ENCODE measurements at regions not wholly inside any gene's neighbourhood (a gene's known extent, or its start where the extent isn't known, plus 50 kb on each side); places are given as distances from the start of the nearest gene placed in this dataset.

DNA sequence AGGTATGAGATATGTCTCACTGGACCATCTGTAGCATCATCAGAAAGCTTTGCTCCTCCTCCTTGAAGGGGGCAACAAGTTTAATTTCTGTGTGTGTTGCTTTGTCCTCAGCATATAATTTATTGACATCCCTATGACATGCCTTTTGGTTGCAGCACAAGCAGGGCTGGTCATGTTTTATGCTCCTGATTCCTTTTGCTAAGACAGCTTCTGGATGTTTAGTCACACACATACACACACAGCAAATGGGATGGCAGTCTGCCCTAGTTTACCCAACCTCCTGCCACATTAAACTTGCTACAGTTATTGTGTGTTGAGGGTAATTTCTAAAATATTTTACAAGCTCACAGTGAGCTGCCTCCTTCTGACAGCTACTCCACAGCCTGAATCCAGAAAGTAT lies 217.9 kb upstream of the RXFP2 start:
- no peak overlapping the region for H3K4me3 ChIP-seq (replicated peaks in 1 of 2; ENCODE audit: low read depth in 1 of 2, low read length in 2 of 2)
- ATAC-seq (no peak), DNase-seq (ENCODE audit: low read depth, low spot score) (no peak)
- no peaks in the 10 kb centered on the region for H4K20me1 ChIP-seq (ENCODE audit: insufficient read depth)
- no peaks in the 10 kb centered on the region for H3K79me2 ChIP-seq (ENCODE audit: insufficient read depth, low read length)
- H2AFZ ChIP-seq (ENCODE audit: low read depth, low read length, poor library complexity, severe bottlenecking): no peak overlapping the region
- RAD21 ChIA-PET (ENCODE audit: low non-redundant PET in 1 of 2, low total read pairs in 2 of 2, uncharacterized antibody in 2 of 2, unreplicated experiment in 2 of 2): no interaction called here
- CTCF ChIA-PET: no interaction called here
- no peak overlapping the region for H3K4me2 ChIP-seq (ENCODE audit: low read length)
- no peaks in the 10 kb centered on the region for H3K9me3 ChIP-seq (ENCODE audit: control insufficient read depth in 1 of 2, insufficient read depth in 1 of 2, low read depth in 1 of 2, low read length in 2 of 2)
- BruUV-seq (replicated peaks): no TSS peak
- no peaks in the 10 kb centered on the region for H3K4me1 ChIP-seq (ENCODE audit: control insufficient read depth in 1 of 2, insufficient read depth in 2 of 2, low read length in 2 of 2)
- H3K9me2 ChIP-seq (ENCODE audit: insufficient read depth): no peaks in the 10 kb centered on the region
- no peak overlapping the region for H3K9ac ChIP-seq (ENCODE audit: low read length)
- TF ChIP-seq, protein P1, sequence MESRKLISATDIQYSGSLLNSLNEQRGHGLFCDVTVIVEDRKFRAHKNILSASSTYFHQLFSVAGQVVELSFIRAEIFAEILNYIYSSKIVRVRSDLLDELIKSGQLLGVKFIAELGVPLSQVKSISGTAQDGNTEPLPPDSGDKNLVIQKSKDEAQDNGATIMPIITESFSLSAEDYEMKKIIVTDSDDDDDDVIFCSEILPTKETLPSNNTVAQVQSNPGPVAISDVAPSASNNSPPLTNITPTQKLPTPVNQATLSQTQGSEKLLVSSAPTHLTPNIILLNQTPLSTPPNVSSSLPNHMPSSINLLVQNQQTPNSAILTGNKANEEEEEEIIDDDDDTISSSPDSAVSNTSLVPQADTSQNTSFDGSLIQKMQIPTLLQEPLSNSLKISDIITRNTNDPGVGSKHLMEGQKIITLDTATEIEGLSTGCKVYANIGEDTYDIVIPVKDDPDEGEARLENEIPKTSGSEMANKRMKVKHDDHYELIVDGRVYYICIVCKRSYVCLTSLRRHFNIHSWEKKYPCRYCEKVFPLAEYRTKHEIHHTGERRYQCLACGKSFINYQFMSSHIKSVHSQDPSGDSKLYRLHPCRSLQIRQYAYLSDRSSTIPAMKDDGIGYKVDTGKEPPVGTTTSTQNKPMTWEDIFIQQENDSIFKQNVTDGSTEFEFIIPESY (IDR thresholded peaks at IDR 0.05; ENCODE audit: extremely low read depth, insufficient replicate concordance, low read length): no peak
- no peak for TF ChIP-seq SP1 (IDR thresholded peaks at IDR 0.05; ENCODE audit: low read depth)
- TF ChIP-seq, protein P2, sequence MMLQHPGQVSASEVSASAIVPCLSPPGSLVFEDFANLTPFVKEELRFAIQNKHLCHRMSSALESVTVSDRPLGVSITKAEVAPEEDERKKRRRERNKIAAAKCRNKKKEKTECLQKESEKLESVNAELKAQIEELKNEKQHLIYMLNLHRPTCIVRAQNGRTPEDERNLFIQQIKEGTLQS (IDR thresholded peaks at IDR 0.05): no peak
- TF ChIP-seq SIN3A (IDR thresholded peaks at IDR 0.05; ENCODE audit: low read depth): no peak
- TF ChIP-seq SRF (IDR thresholded peaks at IDR 0.05; ENCODE audit: low read depth): no peak
- no peak for TF ChIP-seq ELF1 (IDR thresholded peaks at IDR 0.05; ENCODE audit: borderline replicate concordance, low read depth)
- TF ChIP-seq POLR2A (IDR thresholded peaks at IDR 0.05; ENCODE audit: borderline replicate concordance, extremely low read depth, insufficient read depth, insufficient read length): no peak
- TF ChIP-seq, protein P3, sequence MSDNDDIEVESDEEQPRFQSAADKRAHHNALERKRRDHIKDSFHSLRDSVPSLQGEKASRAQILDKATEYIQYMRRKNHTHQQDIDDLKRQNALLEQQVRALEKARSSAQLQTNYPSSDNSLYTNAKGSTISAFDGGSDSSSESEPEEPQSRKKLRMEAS (IDR thresholded peaks at IDR 0.05): no peak
- no peak for TF ChIP-seq EZH2phosphoT487 (IDR thresholded peaks at IDR 0.05; ENCODE audit: borderline replicate concordance)
- TF ChIP-seq TCF7L2 (IDR thresholded peaks at IDR 0.05; ENCODE audit: borderline replicate concordance, extremely low read depth, insufficient read depth, insufficient read length): no peak
- no peak for TF ChIP-seq FOSL1 (IDR thresholded peaks at IDR 0.05; ENCODE audit: low read depth)
- TF ChIP-seq ZFX (IDR thresholded peaks at IDR 0.05): no peak
- TF ChIP-seq YY1 (IDR thresholded peaks at IDR 0.05; ENCODE audit: extremely low read depth, insufficient replicate concordance, low read depth, low read length): no peak
- no peak for TF ChIP-seq CBX3 (IDR thresholded peaks at IDR 0.05; ENCODE audit: low read depth)
- TF ChIP-seq, protein P4, sequence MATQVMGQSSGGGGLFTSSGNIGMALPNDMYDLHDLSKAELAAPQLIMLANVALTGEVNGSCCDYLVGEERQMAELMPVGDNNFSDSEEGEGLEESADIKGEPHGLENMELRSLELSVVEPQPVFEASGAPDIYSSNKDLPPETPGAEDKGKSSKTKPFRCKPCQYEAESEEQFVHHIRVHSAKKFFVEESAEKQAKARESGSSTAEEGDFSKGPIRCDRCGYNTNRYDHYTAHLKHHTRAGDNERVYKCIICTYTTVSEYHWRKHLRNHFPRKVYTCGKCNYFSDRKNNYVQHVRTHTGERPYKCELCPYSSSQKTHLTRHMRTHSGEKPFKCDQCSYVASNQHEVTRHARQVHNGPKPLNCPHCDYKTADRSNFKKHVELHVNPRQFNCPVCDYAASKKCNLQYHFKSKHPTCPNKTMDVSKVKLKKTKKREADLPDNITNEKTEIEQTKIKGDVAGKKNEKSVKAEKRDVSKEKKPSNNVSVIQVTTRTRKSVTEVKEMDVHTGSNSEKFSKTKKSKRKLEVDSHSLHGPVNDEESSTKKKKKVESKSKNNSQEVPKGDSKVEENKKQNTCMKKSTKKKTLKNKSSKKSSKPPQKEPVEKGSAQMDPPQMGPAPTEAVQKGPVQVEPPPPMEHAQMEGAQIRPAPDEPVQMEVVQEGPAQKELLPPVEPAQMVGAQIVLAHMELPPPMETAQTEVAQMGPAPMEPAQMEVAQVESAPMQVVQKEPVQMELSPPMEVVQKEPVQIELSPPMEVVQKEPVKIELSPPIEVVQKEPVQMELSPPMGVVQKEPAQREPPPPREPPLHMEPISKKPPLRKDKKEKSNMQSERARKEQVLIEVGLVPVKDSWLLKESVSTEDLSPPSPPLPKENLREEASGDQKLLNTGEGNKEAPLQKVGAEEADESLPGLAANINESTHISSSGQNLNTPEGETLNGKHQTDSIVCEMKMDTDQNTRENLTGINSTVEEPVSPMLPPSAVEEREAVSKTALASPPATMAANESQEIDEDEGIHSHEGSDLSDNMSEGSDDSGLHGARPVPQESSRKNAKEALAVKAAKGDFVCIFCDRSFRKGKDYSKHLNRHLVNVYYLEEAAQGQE (IDR thresholded peaks at IDR 0.05; ENCODE audit: low read depth): no peak
- no peak for TF ChIP-seq EGR1 (IDR thresholded peaks at IDR 0.05; ENCODE audit: low read depth)
- TF ChIP-seq RAD21 (IDR thresholded peaks at IDR 0.05; ENCODE audit: low read depth): no peak
- TF ChIP-seq, protein P5, sequence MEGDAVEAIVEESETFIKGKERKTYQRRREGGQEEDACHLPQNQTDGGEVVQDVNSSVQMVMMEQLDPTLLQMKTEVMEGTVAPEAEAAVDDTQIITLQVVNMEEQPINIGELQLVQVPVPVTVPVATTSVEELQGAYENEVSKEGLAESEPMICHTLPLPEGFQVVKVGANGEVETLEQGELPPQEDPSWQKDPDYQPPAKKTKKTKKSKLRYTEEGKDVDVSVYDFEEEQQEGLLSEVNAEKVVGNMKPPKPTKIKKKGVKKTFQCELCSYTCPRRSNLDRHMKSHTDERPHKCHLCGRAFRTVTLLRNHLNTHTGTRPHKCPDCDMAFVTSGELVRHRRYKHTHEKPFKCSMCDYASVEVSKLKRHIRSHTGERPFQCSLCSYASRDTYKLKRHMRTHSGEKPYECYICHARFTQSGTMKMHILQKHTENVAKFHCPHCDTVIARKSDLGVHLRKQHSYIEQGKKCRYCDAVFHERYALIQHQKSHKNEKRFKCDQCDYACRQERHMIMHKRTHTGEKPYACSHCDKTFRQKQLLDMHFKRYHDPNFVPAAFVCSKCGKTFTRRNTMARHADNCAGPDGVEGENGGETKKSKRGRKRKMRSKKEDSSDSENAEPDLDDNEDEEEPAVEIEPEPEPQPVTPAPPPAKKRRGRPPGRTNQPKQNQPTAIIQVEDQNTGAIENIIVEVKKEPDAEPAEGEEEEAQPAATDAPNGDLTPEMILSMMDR (IDR thresholded peaks at IDR 0.05 in 2 of 3, conservative IDR thresholded peaks at IDR 0.05 in 1 of 3; ENCODE audit: borderline replicate concordance in 1 of 3, insufficient read depth in 1 of 3, low read depth in 2 of 3, low read length in 2 of 3): no peak
- TF ChIP-seq JUND (IDR thresholded peaks at IDR 0.05): no peak
- no peaks in the 10 kb centered on the region for H3K36me3 ChIP-seq (ENCODE audit: control insufficient read depth in 1 of 2, insufficient read depth in 2 of 2, low read length in 2 of 2)
- no peak overlapping the region for H3K27ac ChIP-seq (ENCODE audit: low read depth, low read length)
- POLR2A ChIA-PET: no interaction called here
- intact Hi-C loops (cut with micrococcal nuclease): no loop called here
- peaks cover 55% of the 10 kb centered on the region for H3K27me3 ChIP-seq (ENCODE audit: insufficient read depth, low read length)
